Panc1 (cell line): ENCODE measurements at regions not wholly inside any gene's neighbourhood (a gene's known extent, or its start where the extent isn't known, plus 50 kb on each side); places are given as distances from the start of the nearest gene placed in this dataset.

Source experiments
- POLR2AphosphoS5 ChIP-seq: IDR thresholded peaks from 2 replicates; pipeline ENCODE4 v1.6.1; 2012; ENCODE audit warnings: mild to moderate bottlenecking, low read depth, low read length, moderate library complexity
- SIN3A ChIP-seq: IDR thresholded peaks from 2 replicates; pipeline ENCODE4 v1.6.1; 2012; ENCODE audit warnings: low read depth, mild to moderate bottlenecking, low read length, moderate library complexity, borderline replicate concordance; ENCODE audit not compliant: insufficient read depth
- TF ChIP-seq, protein P1 (sequence below): fragments of 450-650 bp; IDR thresholded peaks from 2 replicates; pipeline ENCODE4 v1.5.1; 2017; ENCODE audit warnings: mild to moderate bottlenecking
- TF ChIP-seq, protein P2 (sequence below), 2 experiments: IDR thresholded peaks; 2 replicates each; pipeline ENCODE4 v1.6.1; 2011 to 2012; ENCODE audit warnings: low read depth in 2 of 2, control low read depth in 1 of 2, low read length in 1 of 2, mild to moderate bottlenecking in 1 of 2, moderate library complexity in 1 of 2; ENCODE audit not compliant: insufficient read depth in 1 of 2

DNA sequence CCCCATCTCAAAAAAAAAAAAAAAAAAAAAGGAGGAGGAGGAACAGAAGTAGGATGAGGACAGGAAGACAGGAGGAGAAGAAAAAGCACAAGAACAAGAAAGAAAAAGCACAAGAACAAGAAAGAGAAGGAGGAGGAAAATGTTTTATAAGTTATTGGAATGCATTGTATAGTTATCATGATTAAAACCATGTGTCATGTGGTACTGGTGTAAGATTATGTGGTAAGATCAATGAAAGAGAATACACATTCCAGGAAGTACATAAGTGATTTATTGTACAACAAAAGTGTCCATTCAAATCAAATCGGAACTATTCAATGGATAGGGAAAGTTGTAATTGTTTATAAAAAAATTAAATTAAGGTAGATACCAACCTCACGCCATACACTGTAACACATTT is 167.7 kb downstream of the MZT1 start:
- TF ChIP-seq, protein P1, sequence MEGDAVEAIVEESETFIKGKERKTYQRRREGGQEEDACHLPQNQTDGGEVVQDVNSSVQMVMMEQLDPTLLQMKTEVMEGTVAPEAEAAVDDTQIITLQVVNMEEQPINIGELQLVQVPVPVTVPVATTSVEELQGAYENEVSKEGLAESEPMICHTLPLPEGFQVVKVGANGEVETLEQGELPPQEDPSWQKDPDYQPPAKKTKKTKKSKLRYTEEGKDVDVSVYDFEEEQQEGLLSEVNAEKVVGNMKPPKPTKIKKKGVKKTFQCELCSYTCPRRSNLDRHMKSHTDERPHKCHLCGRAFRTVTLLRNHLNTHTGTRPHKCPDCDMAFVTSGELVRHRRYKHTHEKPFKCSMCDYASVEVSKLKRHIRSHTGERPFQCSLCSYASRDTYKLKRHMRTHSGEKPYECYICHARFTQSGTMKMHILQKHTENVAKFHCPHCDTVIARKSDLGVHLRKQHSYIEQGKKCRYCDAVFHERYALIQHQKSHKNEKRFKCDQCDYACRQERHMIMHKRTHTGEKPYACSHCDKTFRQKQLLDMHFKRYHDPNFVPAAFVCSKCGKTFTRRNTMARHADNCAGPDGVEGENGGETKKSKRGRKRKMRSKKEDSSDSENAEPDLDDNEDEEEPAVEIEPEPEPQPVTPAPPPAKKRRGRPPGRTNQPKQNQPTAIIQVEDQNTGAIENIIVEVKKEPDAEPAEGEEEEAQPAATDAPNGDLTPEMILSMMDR, result no peak
- TF ChIP-seq, protein P2, sequence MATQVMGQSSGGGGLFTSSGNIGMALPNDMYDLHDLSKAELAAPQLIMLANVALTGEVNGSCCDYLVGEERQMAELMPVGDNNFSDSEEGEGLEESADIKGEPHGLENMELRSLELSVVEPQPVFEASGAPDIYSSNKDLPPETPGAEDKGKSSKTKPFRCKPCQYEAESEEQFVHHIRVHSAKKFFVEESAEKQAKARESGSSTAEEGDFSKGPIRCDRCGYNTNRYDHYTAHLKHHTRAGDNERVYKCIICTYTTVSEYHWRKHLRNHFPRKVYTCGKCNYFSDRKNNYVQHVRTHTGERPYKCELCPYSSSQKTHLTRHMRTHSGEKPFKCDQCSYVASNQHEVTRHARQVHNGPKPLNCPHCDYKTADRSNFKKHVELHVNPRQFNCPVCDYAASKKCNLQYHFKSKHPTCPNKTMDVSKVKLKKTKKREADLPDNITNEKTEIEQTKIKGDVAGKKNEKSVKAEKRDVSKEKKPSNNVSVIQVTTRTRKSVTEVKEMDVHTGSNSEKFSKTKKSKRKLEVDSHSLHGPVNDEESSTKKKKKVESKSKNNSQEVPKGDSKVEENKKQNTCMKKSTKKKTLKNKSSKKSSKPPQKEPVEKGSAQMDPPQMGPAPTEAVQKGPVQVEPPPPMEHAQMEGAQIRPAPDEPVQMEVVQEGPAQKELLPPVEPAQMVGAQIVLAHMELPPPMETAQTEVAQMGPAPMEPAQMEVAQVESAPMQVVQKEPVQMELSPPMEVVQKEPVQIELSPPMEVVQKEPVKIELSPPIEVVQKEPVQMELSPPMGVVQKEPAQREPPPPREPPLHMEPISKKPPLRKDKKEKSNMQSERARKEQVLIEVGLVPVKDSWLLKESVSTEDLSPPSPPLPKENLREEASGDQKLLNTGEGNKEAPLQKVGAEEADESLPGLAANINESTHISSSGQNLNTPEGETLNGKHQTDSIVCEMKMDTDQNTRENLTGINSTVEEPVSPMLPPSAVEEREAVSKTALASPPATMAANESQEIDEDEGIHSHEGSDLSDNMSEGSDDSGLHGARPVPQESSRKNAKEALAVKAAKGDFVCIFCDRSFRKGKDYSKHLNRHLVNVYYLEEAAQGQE (IDR thresholded peaks at IDR 0.05; ENCODE audit: insufficient read depth in 1 of 2, low read depth in 2 of 2, low read length in 1 of 2), result no peak
- no peak for TF ChIP-seq POLR2AphosphoS5
- TF ChIP-seq SIN3A, result no peak
